K562 (cell line): ENCODE measurements at regions not wholly inside any gene's neighbourhood (a gene's known extent, or its start where the extent isn't known, plus 50 kb on each side); places are given as distances from the start of the nearest gene placed in this dataset.

Source experiments
- ATAC-seq: fragments of 200-7000 bp; cut with Tn5 transposase; 3 replicates; pipeline ENCODE4 v1.9.1; 2020; ENCODE audit warnings: moderate library complexity
- BruUV-seq: library from RNA; stranded (reverse); fragments of 400-500 nt; replicated peaks from 2 replicates; lab custom pipeline; 2021; lab: Mats Ljungman, UMichigan
- CTCF ChIA-PET: fragments of 300-600 bp; formaldehyde crosslinking; extraction: SDS; loops from one replicate; lab custom pipeline; 2021; ENCODE audit warnings: low intra/inter-chr PET ratio; lab: Yijun Ruan, JAX
- POLR2A ChIA-PET: fragments of 300-600, 350-650 bp; sonication (Branson Sonifier 250); formaldehyde crosslinking; extraction: SDS; loops from one replicate; lab custom pipeline; 2021; ENCODE audit warnings: antibody characterized with exemption, inconsistent platforms; lab: Yijun Ruan, JAX
- DNase-seq, 4 experiments: peaks; one replicate each; pipeline versions ENCODE4 v3.0.0 to v3.0.0-alpha.2; 2011 to 2018; ENCODE audit warnings: low spot score in 3 of 4, mixed read lengths in 3 of 4; ENCODE audit errors: extremely low read depth in 1 of 4
- FAIRE-seq: peaks from 2 replicates; lab custom pipeline; 2011; peaks lifted over from hg19 to GRCh38; lab: Jason Lieb, UNC
- H2AFZ ChIP-seq: 2 replicates; pipeline ENCODE4 v1.6.0; 2011; ENCODE audit warnings: low read depth, low read length, control low read depth, inconsistent platforms
- H3K27ac ChIP-seq: fragments of 200-600 bp; 3 replicates; pipeline ENCODE4 v1.8.0; 2011; ENCODE audit warnings: low read depth, mild to moderate bottlenecking, control low read depth, inconsistent platforms, low read length, moderate library complexity, mixed read lengths; ENCODE audit errors: extremely low read depth
- H3K27me3 ChIP-seq, 2 experiments: fragments of 300-600 bp in 1 of 2; 2 replicates in 1 of 2; 3 replicates in 1 of 2; pipeline versions ENCODE4 v1.6.0 to v1.8.0; 2011; ENCODE audit warnings: inconsistent platforms in 2 of 2, low read length in 2 of 2, mild to moderate bottlenecking in 1 of 2, mixed read lengths in 1 of 2, moderate library complexity in 1 of 2; ENCODE audit not compliant: control insufficient read depth in 2 of 2, insufficient read depth in 2 of 2
- H3K36me3 ChIP-seq: fragments of 300-600 bp; 3 replicates; pipeline ENCODE4 v1.8.0; 2011; ENCODE audit warnings: mild to moderate bottlenecking, low read length, inconsistent platforms; ENCODE audit not compliant: control insufficient read depth, insufficient read depth
- H3K4me1 ChIP-seq, 2 experiments: fragments of 200-600 bp in 1 of 2; replicated peaks in 1 of 2; 2 replicates in 1 of 2; 3 replicates in 1 of 2; pipeline versions ENCODE4 v1.5.1 to v1.8.0; 2011; ENCODE audit warnings: inconsistent platforms in 2 of 2, low read length in 2 of 2, mild to moderate bottlenecking in 1 of 2, mixed read lengths in 1 of 2, moderate library complexity in 1 of 2; ENCODE audit not compliant: control insufficient read depth in 2 of 2, insufficient read depth in 2 of 2
- H3K4me2 ChIP-seq: 2 replicates; pipeline ENCODE4 v1.6.1; 2011; ENCODE audit warnings: low read length, control low read depth, inconsistent platforms, mixed read lengths; ENCODE audit not compliant: insufficient read depth
- H3K4me3 ChIP-seq: fragments of 200-600 bp; sonication (generic), shearing (Covaris generic); 2 replicates; pipeline ENCODE4 v1.5.1; 2016; ENCODE audit warnings: control low read depth, inconsistent platforms
- H3K79me2 ChIP-seq: fragments of 200-600 bp; 3 replicates; pipeline ENCODE4 v1.8.0; 2011; ENCODE audit warnings: low read length, inconsistent platforms; ENCODE audit not compliant: control insufficient read depth, insufficient read depth
- H3K9ac ChIP-seq, 2 experiments: 2 replicates each; pipeline versions ENCODE4 v1.6.0 to v1.6.1; 2011; ENCODE audit warnings: low read depth in 2 of 2, low read length in 2 of 2, control low read depth in 1 of 2, inconsistent platforms in 1 of 2, mild to moderate bottlenecking in 1 of 2, mixed read lengths in 1 of 2; ENCODE audit not compliant: insufficient read depth in 1 of 2
- H3K9me1 ChIP-seq: one replicate; pipeline ENCODE4 v1.6.0; 2011; ENCODE audit warnings: inconsistent platforms, mild to moderate bottlenecking, low read length, moderate library complexity; ENCODE audit not compliant: control insufficient read depth, insufficient read depth
- H3K9me3 ChIP-seq: replicated peaks from 2 replicates; pipeline ENCODE4 v1.5.1; 2011; ENCODE audit warnings: low read depth, low read length, inconsistent platforms; ENCODE audit not compliant: control insufficient read depth, insufficient read depth
- H4K20me1 ChIP-seq: replicated peaks from 2 replicates; pipeline ENCODE4 v1.6.1; 2011; ENCODE audit warnings: low read length, inconsistent platforms, mixed read lengths; ENCODE audit not compliant: control insufficient read depth, insufficient read depth
- ADNP ChIP-seq: fragments of 200-800 bp; sonication (Bioruptor generic); IDR thresholded peaks from 2 replicates; pipeline ENCODE4 v1.6.1; 2016; ENCODE audit warnings: missing genetic modification characterization, missing compliant biosample characterization
- DMBX1 ChIP-seq: fragments of 250-450 bp; sonication (Bioruptor Pico); IDR thresholded peaks from 2 replicates; pipeline ENCODE4 v1.8.0; 2022; ENCODE audit warnings: inconsistent platforms, mild to moderate bottlenecking, moderate library complexity, borderline replicate concordance
- HDAC6 ChIP-seq: IDR thresholded peaks from 2 replicates; pipeline ENCODE4 v1.6.1; 2012; ENCODE audit warnings: low read depth, mild to moderate bottlenecking, control low read depth, inconsistent platforms, low read length, moderate library complexity
- PURB ChIP-seq: sonication (generic); formaldehyde crosslinking; IDR thresholded peaks from 2 replicates; pipeline ENCODE4 v1.9.0; 2021; ENCODE audit warnings: low read depth, mild to moderate bottlenecking, missing genetic modification reagents
- TARDBP ChIP-seq: fragments of 450-650 bp; IDR thresholded peaks from 2 replicates; pipeline ENCODE4 v1.6.1; 2016
- ZNF143 ChIP-seq: sonication (generic); formaldehyde crosslinking; IDR thresholded peaks from 2 replicates; pipeline ENCODE4 v1.9.0; 2022; ENCODE audit warnings: mild to moderate bottlenecking, missing genetic modification reagents
- WGBS: fragments of 100-300 bp; shearing (Covaris generic); methylation state at CpG from one replicate; pipeline ENCODE4 v1.1.6; 2016; ENCODE audit warnings: low coverage, mixed read lengths; ENCODE audit not compliant: insufficient coverage; ENCODE audit errors: missing lambda C conversion rate; 5-methylcytosine and 5-hydroxymethylcytosine counted together
- in situ Hi-C: fragments of 300-500 bp; cut with MboI; formaldehyde crosslinking; loops from 4 replicates; pipeline ENCODE4 v1.15.0; 2018; ENCODE audit warnings: inconsistent platforms, mixed read lengths
- intact Hi-C: fragments of 100-400 bp; cut with micrococcal nuclease; formaldehyde crosslinking; loops from 2 replicates; pipeline ENCODE4 v1.14.2; 2022
- TF ChIP-seq, protein P1 (sequence below): sonication (generic); formaldehyde crosslinking; IDR thresholded peaks from 2 replicates; pipeline ENCODE4 v1.9.0; 2022; ENCODE audit warnings: mild to moderate bottlenecking, missing genetic modification reagents
- TF ChIP-seq, protein P2 (sequence below): fragments of 450-650 bp; formaldehyde crosslinking; IDR thresholded peaks from 2 replicates; pipeline ENCODE4 v1.4.0; 2022; ENCODE audit warnings: missing genetic modification characterization
- TF ChIP-seq, protein P3 (sequence below): sonication (generic); formaldehyde crosslinking; IDR thresholded peaks from 2 replicates; pipeline ENCODE4 v1.5.0; 2020; ENCODE audit warnings: missing genetic modification reagents
- TF ChIP-seq, protein P4 (sequence below): fragments of 250-450 bp; sonication (Bioruptor Pico); IDR thresholded peaks from 2 replicates; pipeline ENCODE4 v1.9.0; 2021; ENCODE audit warnings: mild to moderate bottlenecking
- TF ChIP-seq, protein P5 (sequence below): fragments of 450-650 bp; formaldehyde crosslinking; IDR thresholded peaks from 2 replicates; pipeline ENCODE4 v1.4.0; 2020; ENCODE audit warnings: mild to moderate bottlenecking, mixed read lengths

DNA sequence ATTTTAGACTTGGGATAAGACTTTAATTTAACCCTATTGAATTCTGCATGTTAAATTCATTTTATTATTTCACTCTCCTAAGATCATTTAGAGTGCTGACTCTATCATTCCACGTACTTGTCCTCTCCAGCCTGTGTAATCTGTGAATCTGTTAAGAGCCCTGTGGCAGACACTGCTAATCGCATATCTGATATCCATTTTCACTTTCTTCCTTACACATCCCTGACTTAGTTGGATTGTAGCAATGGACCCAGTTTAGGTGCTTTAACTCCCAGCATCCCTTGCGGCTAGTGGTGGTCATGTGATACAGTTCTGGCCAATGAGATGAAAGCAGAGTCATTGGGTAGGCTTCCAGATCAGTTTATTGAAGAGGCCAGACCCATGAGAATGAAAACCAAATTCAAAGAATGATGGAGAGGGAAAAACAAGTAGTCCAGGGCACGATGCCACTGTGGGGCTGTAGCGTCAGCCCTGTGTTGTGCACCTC is 57.2 kb upstream of the SOX4 start:
- 5% methylated on average over 5 of the region's 5 CpGs for WGBS
- TF ChIP-seq, protein P1, sequence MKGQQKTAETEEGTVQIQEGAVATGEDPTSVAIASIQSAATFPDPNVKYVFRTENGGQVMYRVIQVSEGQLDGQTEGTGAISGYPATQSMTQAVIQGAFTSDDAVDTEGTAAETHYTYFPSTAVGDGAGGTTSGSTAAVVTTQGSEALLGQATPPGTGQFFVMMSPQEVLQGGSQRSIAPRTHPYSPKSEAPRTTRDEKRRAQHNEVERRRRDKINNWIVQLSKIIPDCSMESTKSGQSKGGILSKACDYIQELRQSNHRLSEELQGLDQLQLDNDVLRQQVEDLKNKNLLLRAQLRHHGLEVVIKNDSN (CRISPR knock-in tag) = peak; percentile 53
- TF ChIP-seq, protein P2, sequence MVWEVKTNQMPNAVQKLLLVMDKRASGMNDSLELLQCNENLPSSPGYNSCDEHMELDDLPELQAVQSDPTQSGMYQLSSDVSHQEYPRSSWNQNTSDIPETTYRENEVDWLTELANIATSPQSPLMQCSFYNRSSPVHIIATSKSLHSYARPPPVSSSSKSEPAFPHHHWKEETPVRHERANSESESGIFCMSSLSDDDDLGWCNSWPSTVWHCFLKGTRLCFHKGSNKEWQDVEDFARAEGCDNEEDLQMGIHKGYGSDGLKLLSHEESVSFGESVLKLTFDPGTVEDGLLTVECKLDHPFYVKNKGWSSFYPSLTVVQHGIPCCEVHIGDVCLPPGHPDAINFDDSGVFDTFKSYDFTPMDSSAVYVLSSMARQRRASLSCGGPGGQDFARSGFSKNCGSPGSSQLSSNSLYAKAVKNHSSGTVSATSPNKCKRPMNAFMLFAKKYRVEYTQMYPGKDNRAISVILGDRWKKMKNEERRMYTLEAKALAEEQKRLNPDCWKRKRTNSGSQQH (CRISPR knock-in tag) = no peak
- TF ChIP-seq ADNP (tag) (no peak), HDAC6 (no peak), PURB (CRISPR knock-in tag) (no peak), DMBX1 (CRISPR knock-in tag) (no peak), TARDBP (no peak), ZNF143 (CRISPR knock-in tag) (0 out of 2 replicates have a peak, but pooled peaks have one; percentile 44)
- TF ChIP-seq, protein P3, sequence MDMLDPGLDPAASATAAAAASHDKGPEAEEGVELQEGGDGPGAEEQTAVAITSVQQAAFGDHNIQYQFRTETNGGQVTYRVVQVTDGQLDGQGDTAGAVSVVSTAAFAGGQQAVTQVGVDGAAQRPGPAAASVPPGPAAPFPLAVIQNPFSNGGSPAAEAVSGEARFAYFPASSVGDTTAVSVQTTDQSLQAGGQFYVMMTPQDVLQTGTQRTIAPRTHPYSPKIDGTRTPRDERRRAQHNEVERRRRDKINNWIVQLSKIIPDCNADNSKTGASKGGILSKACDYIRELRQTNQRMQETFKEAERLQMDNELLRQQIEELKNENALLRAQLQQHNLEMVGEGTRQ = peak; percentile 70
- TF ChIP-seq, protein P4, sequence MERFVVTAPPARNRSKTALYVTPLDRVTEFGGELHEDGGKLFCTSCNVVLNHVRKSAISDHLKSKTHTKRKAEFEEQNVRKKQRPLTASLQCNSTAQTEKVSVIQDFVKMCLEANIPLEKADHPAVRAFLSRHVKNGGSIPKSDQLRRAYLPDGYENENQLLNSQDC (CRISPR knock-in tag) = no peak
- TF ChIP-seq, protein P5, sequence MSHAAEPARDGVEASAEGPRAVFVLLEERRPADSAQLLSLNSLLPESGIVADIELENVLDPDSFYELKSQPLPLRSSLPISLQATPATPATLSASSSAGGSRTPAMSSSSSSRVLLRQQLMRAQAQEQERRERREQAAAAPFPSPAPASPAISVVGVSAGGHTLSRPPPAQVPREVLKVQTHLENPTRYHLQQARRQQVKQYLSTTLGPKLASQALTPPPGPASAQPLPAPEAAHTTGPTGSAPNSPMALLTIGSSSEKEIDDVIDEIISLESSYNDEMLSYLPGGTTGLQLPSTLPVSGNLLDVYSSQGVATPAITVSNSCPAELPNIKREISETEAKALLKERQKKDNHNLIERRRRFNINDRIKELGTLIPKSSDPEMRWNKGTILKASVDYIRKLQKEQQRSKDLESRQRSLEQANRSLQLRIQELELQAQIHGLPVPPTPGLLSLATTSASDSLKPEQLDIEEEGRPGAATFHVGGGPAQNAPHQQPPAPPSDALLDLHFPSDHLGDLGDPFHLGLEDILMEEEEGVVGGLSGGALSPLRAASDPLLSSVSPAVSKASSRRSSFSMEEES (CRISPR knock-in tag) = peak; percentile 65
- no peaks in the 10 kb centered on the region for H4K20me1 ChIP-seq
- H3K4me1 ChIP-seq = no peaks in the 10 kb centered on the region
- H2AFZ ChIP-seq = no peak overlapping the region
- no peaks in the 10 kb centered on the region for H3K27me3 ChIP-seq
- H3K9ac ChIP-seq = no peak overlapping the region
- H3K36me3 ChIP-seq = no peaks in the 10 kb centered on the region
- intact Hi-C loops = no loop called here
- H3K79me2 ChIP-seq = no peaks in the 10 kb centered on the region
- no peak overlapping the region for H3K27ac ChIP-seq
- DNase-seq (peak in 3 of 4 experiments; percentile 13 to 39 (median 32)), FAIRE-seq (no peak), ATAC-seq (no peak)
- CTCF ChIA-PET = no interaction called here
- in situ Hi-C loops = no loop called here
- H3K9me1 ChIP-seq = no peaks in the 10 kb centered on the region
- POLR2A ChIA-PET = no interaction called here
- BruUV-seq = no TSS peak
- H3K4me2 ChIP-seq = no peak overlapping the region
- no peaks in the 10 kb centered on the region for H3K9me3 ChIP-seq
- no peak overlapping the region for H3K4me3 ChIP-seq
